ENCODE measurements at regions not wholly inside any gene's neighbourhood (a gene's known extent, or its start where the extent isn't known, plus 50 kb on each side); places are given as distances from the start of the nearest gene placed in this dataset.
"Not testable (repeated sequence)": the region's sequence is repeated elsewhere in the genome, so short reads cannot be mapped to it uniquely, and the experiment has no call there.

GRCh38 chr10:35817109-35817508 is 175.0 kb upstream of the FZD8 start:
- DNase-seq, result not testable (repeated sequence)

- DNase-seq, result no peak
Measured at GRCh38 chr10:35813219-35813618, 171.1 kb upstream of the FZD8 start.

DNA sequence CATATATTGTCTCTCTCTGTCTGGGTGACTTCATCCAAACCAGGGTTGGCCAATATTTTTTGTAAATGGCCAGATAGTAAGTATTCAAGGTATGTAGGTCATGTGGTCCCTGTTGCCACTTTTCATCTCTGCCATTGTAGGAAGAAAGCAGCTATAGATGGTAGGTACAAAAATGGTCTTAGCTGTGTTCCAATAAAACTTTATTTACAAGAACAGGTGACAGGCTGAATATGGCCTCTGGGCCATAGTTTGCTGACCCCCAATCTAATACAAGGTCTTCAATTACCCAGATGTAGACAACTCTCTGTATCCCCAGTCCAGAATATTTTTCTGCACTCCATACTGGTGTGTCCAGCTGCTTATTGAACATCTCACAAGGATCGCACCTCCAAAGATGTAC is 166.2 kb upstream of the FZD8 start:
- no peak for DNase-seq

DNA sequence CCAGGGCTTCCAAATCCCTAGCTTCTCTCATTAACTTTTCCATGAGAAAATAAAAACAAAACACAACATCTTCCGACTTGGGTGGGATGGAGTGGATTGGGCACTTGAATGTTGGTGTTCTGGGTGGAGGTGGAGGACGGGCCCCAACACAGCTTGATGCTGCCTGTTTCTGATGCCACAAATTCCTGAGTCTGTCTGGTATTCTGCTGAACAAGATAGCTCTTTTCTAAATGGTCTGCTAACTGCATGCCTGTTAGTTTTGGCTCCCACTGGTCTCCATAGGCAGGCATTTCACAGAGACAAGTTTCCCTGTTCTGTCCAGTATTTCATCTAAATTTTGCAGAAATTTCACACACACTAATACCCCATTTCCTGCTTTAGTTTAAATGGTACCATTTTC is 160.9 kb upstream of the FZD8 start:
- no peak for DNase-seq

DNA sequence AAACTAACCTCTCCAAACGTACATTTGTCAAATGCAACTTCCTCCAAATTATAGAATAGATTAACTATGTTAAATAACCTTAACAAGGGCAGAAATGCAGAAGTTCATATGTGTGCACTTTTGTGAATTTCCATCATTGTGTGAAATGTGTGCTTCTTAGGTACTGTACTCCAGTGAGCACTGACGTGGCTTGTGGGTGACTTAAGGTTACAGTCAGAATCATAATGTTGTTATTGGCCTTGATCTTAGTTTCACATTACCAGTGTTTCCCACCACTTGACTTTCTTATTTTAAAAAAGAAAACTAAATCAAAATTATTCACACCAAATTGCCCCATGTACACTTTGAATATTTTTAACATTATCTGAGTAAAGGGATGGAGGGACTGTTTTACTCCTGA is 155.1 kb upstream of the FZD8 start:
- no peak for DNase-seq

- DNase-seq, result peak; percentile 11 to 24
Measured at GRCh38 chr10:35795131-35795824, 153.2 kb upstream of the FZD8 start.

- no peak for DNase-seq
Measured at GRCh38 chr10:35794703-35795102, 152.6 kb upstream of the FZD8 start.

GRCh38 chr10:35792291-35792690 is 150.2 kb upstream of the FZD8 start:
- no peak for DNase-seq

GRCh38 chr10:35789996-35790395 is 147.9 kb upstream of the FZD8 start:
- DNase-seq, result no peak

DNA sequence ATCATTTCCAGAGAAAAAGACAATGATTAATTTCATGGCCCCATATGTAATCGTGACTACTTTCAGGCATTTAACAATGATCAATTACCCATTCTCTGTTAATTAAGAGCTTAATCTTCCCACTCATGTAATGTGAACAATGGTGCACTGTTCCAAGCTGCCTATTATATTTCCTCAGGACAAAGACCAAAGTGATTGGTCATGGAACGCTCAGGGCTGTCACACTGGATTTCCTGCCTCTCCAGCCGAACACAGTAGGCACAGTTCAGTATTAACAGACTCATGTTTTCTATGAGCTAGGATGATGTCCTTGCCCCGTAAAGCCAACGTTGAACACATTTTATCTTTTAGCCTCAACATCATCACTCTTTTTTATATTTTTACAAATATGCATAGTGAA is 142.7 kb upstream of the FZD8 start:
- no peak for DNase-seq

DNA sequence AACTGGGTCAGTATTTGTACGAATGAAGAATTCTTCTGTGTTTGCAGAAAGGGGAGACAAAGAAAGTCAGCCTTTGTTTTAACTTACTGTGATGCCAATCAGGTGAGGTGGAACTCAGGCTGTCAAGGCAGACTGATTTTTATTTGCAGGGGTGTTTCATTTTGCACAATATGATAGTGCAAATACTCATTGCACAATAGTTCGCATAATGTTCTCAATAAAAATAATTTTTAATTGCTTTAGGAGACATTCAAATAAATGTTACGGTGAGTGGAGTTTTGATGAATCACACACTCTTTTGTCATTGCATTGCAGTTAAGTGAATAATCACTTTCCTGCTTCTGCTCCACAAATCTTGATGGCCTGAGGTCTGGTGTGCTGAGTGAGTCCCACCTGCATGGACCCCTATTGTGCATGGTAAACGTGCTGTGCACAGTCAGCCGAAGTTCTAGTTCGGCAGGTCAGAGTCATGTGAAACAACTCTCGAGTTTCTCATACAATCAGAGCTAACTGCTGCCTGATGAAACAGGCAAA is 141.3 kb upstream of the FZD8 start:
- no peak for DNase-seq

DNA sequence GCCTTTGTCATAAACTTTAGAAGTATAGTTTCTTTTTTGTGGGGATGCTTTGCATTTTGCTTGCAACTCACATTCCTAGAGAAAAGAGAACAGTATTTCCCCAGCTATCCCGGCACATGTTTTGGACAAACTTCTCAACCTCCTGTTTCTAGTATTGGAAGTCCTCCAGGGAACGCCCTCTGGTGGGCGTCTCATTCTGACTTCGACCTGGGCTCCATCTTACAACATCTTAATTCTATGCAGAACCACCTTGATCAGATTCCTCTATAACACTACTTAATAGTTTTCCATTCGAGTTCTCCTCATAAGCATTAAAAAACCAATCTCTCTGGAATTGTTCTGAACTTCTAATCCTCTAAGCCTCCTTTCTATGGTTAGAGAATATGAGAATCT is 139.5 kb upstream of the FZD8 start:
- no peak for DNase-seq

- DNase-seq, result no peak
Measured at GRCh38 chr10:35780970-35781642, 139.0 kb upstream of the FZD8 start.

- no peak for DNase-seq
Measured at GRCh38 chr10:35778306-35778705, 136.2 kb upstream of the FZD8 start.

DNA sequence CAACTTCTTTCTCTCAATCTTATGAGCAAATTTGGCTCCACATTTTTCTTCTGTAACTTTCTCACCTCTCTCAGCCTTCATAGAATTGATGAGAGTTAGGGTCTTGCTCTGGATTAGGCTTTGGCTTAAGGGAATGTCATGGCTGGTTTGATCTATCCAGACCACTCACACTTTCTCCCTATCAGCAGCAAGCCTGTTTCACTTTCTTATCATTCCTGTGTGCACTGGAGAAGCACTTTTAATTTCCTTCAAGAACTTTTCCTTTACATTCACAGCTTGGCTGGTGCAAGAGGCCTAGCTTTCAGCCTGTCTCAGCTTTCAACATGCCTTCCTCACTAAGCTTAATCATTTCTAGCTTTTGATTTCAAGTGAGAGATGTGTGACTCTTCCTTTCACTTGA is 134.5 kb upstream of the FZD8 start:
- DNase-seq, result not testable (repeated sequence)

DNA sequence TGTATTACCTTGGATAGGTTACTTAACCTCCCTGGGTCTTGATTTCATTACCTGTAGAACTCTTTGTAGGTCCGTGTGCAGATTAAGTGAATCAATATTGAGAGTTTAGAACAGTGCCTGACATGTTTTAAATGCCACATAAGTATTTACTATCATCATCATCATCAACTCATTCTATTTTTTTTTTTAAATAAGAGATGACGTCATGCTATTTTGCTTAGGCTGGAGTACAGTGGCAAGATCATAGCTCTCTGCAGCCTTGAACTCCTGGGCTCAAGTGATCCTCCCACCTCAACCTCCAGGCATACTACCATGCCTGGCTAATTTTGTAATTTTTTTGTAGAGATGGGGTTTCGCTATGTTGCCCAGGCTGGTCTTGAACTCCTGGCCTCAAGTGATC is 132.0 kb upstream of the FZD8 start:
- no peak for DNase-seq

DNA sequence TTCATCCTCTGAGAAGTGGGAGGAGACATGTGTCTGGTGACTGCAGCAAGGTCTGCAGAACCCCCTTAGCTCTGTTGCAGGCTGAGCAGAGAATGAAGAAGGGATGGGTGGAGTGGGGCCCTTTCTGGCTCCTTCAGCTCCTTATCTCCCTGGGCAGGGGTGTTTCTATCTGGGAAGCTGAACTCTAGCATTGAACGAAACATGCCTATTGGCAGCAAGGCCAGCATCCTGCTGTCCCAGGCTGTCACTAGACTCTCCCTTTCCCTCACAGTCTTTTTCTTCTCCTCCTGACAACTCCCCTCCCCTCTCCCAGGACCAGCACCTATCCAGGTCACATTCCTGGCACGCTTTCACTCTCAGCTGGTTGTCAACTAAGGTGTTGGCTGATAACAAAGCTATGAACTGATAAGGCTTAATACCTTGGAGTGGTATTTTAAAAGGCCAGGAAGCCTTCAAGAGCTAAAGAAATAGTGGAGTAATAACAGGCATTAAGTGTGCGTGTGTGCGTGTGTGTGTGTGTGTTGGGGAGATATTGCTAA is 128.8 kb upstream of the FZD8 start:
- DNase-seq, result no peak

- no peak for DNase-seq
Measured at GRCh38 chr10:35769795-35770194, 127.7 kb upstream of the FZD8 start.

GRCh38 chr10:35768731-35769130 is 126.6 kb upstream of the FZD8 start:
- no peak for DNase-seq

DNA sequence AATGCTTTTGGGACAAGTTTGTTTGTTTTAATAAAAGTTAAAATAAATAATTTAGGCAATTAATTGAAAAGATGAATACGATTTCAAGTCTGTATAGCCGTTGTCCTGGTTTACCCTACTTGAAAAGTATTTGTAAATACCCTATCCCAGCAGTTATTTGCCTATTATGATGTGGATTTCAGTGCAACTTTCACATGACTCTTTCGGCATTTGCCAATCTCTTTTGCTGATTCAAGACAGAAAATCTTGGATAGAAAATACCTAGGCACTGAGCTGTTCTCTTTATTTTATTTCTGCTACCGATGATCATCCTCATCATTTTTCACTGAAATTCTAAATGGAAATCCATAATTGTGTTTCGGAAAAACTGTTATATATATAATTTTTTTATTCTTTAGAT is 125.9 kb upstream of the FZD8 start:
- DNase-seq, result no peak

DNA sequence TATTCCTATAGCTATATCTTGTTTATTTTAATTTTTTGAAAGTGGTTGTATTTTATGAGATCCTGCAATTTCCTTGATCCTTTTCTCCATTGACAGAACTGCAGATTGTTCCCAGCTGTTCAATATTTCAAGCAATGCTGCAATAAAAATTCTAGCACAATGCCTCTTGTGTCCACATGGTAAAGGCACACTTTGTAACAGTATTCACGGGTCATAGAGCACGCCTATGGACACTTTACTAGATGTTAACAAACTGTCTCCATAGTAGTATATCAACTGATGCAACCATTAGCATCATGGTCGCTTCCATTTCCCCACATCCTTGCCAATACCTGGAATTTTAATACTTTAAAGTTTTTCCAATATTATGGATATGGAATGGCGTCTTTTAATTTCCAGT is 123.9 kb upstream of the FZD8 start:
- no peak for DNase-seq

GRCh38 chr10:35765066-35765527 is 123.0 kb upstream of the FZD8 start:
- no peak for DNase-seq

DNA sequence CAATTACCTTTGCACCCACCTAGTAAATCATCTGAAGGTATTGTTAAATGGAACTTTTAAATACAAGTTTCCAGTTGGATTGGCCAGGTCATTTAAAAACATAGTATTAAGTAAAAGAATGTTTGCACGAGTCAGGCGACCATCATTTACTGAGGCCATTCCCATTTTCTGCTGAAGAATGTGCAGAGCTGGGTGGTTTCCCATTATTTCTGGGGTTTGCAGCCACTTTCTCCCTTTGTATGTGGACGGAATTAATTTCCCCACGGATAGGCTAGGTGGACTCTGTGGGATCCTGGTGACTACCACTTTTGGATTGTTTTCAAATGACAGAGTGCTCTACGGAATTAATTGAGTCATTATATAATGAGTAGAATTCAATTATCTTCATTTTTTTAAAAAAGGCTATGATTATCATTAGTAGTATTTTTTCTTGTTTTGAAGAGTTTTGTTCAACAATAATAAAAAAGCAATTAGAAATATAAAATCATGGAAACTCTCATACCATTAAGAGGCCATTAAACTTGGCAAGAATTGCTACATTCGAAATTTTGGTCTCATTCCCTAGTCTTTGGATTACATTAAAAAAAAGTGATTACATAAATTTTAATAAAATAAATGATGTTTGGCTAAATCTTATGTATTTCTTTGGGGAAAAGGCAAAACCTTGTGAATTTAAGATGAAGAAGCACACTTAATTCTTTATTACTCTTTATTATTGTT is 120.4 kb upstream of the FZD8 start:
- no peak for DNase-seq

All from inflammatory macrophage (primary cell).